Activated naive CD4-positive, alpha-beta T cell treated with anti-CD3 and anti-CD28 coated beads for 36 hours (primary cell): ENCODE measurements at regions not wholly inside any gene's neighbourhood (a gene's known extent, or its start where the extent isn't known, plus 50 kb on each side); places are given as distances from the start of the nearest gene placed in this dataset.

Experiments used
- CTCF ChIA-PET: fragments of 350-600 bp; sonication (Branson Sonifier 250); formaldehyde crosslinking; loops from one replicate; lab custom pipeline; 2021; ENCODE audit warnings: antibody characterized with exemption; lab: Charles Lee
- DNase-seq: peaks from one replicate; pipeline ENCODE4 v3.0.0-alpha.2; 2020
- H3K27ac Mint-ChIP-seq: one replicate; pipeline ENCODE4 v1.8.0; 2021; ENCODE audit warnings: mild to moderate bottlenecking, mixed read lengths
- H3K27me3 Mint-ChIP-seq: one replicate; pipeline ENCODE4 v1.8.0; 2021; ENCODE audit warnings: low read depth, mixed read lengths
- H3K36me3 Mint-ChIP-seq: one replicate; pipeline ENCODE4 v1.8.0; 2021; ENCODE audit warnings: low read depth, mixed read lengths
- H3K4me1 Mint-ChIP-seq: one replicate; pipeline ENCODE4 v1.8.0; 2021; ENCODE audit warnings: low read depth, mixed read lengths
- H3K4me3 Mint-ChIP-seq: one replicate; pipeline ENCODE4 v1.8.0; 2021; ENCODE audit warnings: mild to moderate bottlenecking, moderate library complexity, mixed read lengths
- H3K9me3 Mint-ChIP-seq: one replicate; pipeline ENCODE4 v1.8.0; 2021; ENCODE audit warnings: mixed read lengths
- intact Hi-C: fragments of 100-400 bp; cut with micrococcal nuclease; formaldehyde crosslinking; loops from one replicate; pipeline ENCODE4 v1.15.1; 2023

DNA sequence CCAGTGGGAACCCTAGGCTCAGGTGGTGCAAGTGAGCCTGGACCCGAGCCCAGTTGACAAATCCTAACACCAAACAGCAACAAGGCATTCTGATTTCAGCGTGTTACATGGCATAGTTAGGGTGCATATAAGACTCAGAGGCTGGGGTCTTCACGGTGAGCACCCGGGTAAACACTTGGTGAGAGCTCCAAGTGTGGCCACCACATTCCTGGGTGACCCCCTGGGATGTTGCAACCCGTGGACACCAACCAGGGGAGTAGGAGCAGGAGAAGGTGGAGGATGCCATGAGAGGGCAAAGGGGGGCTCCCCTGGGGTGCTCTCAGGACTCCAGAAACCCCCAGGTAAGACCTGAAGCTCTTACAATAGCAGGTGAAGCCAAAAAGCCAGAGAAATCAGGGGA lies 69.9 kb upstream of the CDH5 start:
- H3K27me3 Mint-ChIP-seq, result peaks cover 6% of the 10 kb centered on the region
- no peak overlapping the region for H3K27ac Mint-ChIP-seq
- H3K4me1 Mint-ChIP-seq, result peaks cover 8% of the 10 kb centered on the region
- H3K4me3 Mint-ChIP-seq, result no peak overlapping the region
- H3K9me3 Mint-ChIP-seq, result no peaks in the 10 kb centered on the region
- CTCF ChIA-PET, result no interaction called here
- intact Hi-C loops, result no loop called here
- no peak for DNase-seq
- no peaks in the 10 kb centered on the region for H3K36me3 Mint-ChIP-seq

DNA sequence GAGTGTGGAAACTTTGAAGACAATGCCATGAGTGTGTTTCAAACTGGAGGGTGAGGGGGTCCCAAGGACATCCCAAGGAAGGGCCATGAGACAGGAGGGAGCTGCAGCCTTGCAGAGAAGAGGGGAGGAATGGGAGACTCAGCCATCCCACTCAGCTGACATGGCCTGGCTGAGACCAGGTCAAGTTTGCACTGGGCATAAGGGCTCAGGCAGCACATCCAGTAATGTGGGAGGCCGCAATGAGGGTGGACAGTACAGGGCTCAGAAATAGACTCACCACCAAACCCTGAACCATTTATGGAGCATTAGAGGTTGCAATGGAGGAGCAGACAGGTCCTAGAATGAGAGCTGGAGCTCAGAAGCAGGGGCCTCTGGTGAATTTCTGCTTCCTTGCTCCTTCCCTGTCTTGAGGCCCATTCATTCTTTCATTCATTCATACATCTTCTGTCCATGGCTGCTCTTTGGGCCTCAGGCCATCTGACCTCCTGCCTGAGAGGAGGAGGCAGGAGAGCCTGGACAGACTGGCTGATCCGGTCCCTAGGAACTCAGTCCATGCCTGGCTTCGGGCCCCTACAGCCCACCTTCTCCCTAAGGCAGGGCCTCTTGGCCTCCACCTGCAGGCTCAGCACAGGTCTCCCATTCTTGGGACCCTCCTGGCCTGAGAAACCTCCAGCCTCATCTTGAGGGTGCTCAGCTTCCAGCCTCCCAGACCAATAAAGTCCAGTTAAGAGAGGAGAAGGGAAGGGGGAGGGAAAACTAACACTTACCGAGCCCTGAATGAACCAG lies 70.5 kb upstream of the CDH5 start:
- H3K9me3 Mint-ChIP-seq, result no peaks in the 10 kb centered on the region
- CTCF ChIA-PET, result no interaction called here
- peaks cover 6% of the 10 kb centered on the region for H3K27me3 Mint-ChIP-seq
- peaks cover 8% of the 10 kb centered on the region for H3K4me1 Mint-ChIP-seq
- no peak overlapping the region for H3K27ac Mint-ChIP-seq
- H3K36me3 Mint-ChIP-seq, result no peaks in the 10 kb centered on the region
- no peak overlapping the region for H3K4me3 Mint-ChIP-seq
- intact Hi-C loops, result no loop called here
- no peak for DNase-seq

DNA sequence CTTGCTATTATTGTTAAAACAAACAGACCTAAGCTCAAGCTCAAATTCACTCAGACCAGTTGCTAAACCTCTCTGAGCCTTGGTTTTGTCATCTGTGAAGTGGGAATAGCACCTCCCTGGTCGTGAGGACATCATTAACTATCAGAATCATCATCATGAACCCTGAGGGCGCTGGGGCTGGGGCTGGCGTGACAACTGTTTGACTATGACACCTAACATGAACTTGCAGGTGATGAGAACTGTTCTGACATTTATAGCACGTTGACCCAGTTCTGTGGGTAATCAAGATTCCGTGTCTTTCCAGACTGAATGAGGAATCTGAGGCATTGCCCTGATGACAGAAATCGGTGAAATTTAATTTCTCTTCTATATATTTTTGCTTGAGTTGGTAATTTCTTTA lies 71.3 kb upstream of the CDH5 start:
- Mint-ChIP-seq H3K9me3 (no peaks in the 10 kb centered on the region), H3K36me3 (no peaks in the 10 kb centered on the region), H3K4me3 (no peak overlapping the region), H3K27me3 (peaks cover 6% of the 10 kb centered on the region), H3K4me1 (peaks cover 8% of the 10 kb centered on the region), H3K27ac (no peak overlapping the region)
- intact Hi-C loops, result no loop called here
- CTCF ChIA-PET, result interaction anchor here (1.1 kb wide), 1 partner anchor 47 kb away, joined by 4 read pairs; no protein-coding TSS in a partner anchor
- no peak for DNase-seq

DNA sequence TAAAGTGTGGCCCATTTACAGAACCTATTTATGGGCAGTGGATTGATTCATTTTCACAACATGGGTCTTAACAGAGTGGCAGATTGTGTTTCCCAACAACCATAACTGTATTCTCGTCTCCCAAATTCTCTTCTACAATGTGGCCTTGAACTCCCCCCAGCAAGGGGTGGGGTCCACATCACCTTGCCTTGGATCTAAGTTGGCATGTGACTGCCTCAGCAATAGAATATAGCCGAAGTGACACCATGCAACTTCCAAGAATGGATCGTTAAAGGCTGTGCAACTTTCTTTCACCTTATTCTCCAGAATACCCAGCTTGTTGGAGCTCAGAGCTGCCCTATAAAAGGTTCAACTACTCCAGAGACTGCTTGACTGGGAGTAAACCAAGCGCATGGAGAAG lies 72.0 kb upstream of the CDH5 start:
- Mint-ChIP-seq H3K4me3 (no peak overlapping the region), H3K27me3 (peaks cover 6% of the 10 kb centered on the region), H3K27ac (no peak overlapping the region), H3K4me1 (peaks cover 6% of the 10 kb centered on the region), H3K36me3 (no peaks in the 10 kb centered on the region), H3K9me3 (no peaks in the 10 kb centered on the region)
- CTCF ChIA-PET, result interaction anchor here (0.6 to 1.1 kb wide), 2 partner anchors 47 to 48 kb away, joined by 3 to 4 read pairs; no protein-coding TSS in a partner anchor
- no peak for DNase-seq
- intact Hi-C loops, result no loop called here

DNA sequence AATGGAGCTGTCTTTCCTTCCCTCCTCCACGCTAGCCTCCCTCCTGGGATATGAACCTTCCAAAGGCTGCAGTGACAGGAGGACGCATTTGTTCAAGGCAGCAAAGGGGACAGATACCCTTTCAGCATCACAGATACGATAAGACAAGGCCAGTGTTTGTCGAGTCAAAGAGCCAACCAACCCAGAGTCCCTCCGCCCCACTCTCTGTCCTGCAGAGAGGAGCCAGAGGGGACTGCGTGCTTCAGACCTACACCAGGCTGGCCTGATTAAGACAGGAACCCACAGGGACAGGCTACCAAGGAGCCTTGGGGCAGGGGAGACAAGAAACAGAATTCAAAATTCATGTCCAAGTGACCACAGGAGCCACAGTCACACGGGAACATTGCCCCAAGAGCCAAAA lies 72.6 kb upstream of the CDH5 start:
- DNase-seq, result no peak
- Mint-ChIP-seq H3K36me3 (no peaks in the 10 kb centered on the region), H3K4me3 (no peak overlapping the region), H3K4me1 (peaks cover under 1% of the 10 kb centered on the region), H3K27ac (no peak overlapping the region), H3K27me3 (peaks cover 6% of the 10 kb centered on the region), H3K9me3 (no peaks in the 10 kb centered on the region)
- intact Hi-C loops, result no loop called here
- CTCF ChIA-PET, result no interaction called here

- Mint-ChIP-seq H3K9me3 (no peaks in the 10 kb centered on the region), H3K27me3 (peaks cover 6% of the 10 kb centered on the region), H3K4me3 (no peak overlapping the region), H3K4me1 (no peaks in the 10 kb centered on the region), H3K36me3 (no peaks in the 10 kb centered on the region), H3K27ac (no peak overlapping the region)
- intact Hi-C loops, result no loop called here
- no peak for DNase-seq
- CTCF ChIA-PET, result no interaction called here
Measured at GRCh38 chr16:66293207-66293735, 73.2 kb upstream of the CDH5 start.

DNA sequence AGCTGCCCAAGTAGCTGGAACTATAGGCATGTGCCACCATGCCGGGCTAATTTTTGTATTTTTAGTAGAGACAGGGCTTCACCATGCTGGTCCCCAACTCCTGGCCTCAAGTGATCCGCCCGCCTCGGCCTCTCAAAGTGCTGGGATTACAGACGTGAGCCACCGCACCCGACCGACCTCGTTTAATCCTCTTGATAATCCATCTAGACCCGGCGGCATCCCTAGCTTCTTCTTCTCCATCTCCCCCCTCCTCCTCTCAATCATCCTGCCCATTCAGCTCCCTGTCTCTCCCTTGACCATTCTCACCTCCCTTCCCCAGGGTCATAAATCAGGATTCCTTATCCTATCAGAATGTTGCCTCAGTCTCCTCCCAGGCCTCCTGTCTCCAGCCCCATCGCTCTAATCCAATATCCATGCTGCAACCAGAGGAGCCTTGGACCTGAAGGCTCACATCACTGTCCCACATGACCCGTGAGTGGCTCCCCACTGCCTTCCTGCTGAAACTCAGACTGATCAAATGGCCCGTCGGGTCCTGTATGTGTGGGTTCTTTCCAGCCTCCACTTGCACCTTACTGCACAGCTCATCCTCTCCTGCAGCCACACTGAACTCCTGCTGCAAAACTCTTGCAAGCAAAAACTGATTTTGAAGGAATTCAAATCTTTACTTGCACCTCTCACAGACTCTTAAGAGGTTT lies 74.1 kb upstream of the CDH5 start:
- Mint-ChIP-seq H3K36me3 (no peaks in the 10 kb centered on the region), H3K4me1 (no peaks in the 10 kb centered on the region), H3K4me3 (no peak overlapping the region), H3K27me3 (peaks cover 6% of the 10 kb centered on the region), H3K27ac (no peak overlapping the region), H3K9me3 (no peaks in the 10 kb centered on the region)
- no peak for DNase-seq
- CTCF ChIA-PET, result no interaction called here
- intact Hi-C loops, result no loop called here

DNA sequence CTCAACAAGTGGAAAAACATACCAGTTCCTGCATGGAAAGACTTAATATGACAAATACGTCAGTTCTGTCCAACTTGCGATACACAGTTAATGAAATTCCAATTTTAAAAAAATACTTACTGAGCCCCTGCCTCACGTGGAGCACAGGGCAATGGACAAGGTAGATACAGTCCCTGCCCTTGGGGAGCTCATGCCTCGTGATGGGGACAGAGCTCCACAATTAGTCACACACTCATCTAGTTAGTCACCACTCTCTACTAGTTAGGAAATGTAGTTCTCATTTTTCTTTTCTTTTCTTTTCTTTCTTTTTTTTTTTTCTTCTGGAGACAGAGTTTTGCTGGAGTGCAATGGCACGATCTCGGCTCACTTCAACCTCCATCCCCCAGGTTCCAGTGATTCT lies 74.7 kb upstream of the CDH5 start:
- no peaks in the 10 kb centered on the region for H3K4me1 Mint-ChIP-seq
- no peaks in the 10 kb centered on the region for H3K36me3 Mint-ChIP-seq
- H3K27ac Mint-ChIP-seq, result no peak overlapping the region
- H3K9me3 Mint-ChIP-seq, result no peaks in the 10 kb centered on the region
- peaks cover 6% of the 10 kb centered on the region for H3K27me3 Mint-ChIP-seq
- no peak for DNase-seq
- no peak overlapping the region for H3K4me3 Mint-ChIP-seq
- intact Hi-C loops, result no loop called here
- CTCF ChIA-PET, result no interaction called here

DNA sequence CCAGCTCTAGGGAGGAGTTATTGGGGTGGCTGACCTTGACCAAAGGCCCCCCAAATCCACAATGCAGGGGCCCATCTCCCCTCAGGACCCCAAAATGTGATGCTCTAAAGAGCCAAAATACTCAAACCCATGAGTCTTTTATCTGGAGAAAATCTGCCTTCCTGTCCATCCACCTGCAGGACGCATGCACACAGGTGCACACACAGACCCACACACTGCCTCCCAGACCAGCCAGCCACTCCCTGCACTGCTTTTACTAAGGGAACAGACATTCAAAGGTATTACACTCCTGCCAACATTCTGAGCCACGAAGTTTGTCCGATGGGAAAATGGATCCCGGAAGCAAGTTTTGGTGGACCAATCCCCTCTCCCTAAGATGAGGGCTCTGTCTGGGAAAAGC lies 76.1 kb upstream of the CDH5 start:
- no peak for DNase-seq
- CTCF ChIA-PET, result no interaction called here
- no peaks in the 10 kb centered on the region for H3K36me3 Mint-ChIP-seq
- H3K9me3 Mint-ChIP-seq, result no peaks in the 10 kb centered on the region
- intact Hi-C loops, result no loop called here
- no peaks in the 10 kb centered on the region for H3K4me1 Mint-ChIP-seq
- H3K4me3 Mint-ChIP-seq, result no peak overlapping the region
- H3K27me3 Mint-ChIP-seq, result peaks cover 6% of the 10 kb centered on the region
- no peak overlapping the region for H3K27ac Mint-ChIP-seq

GRCh38 chr16:66289986-66290385 lies 76.5 kb upstream of the CDH5 start:
- H3K27me3 Mint-ChIP-seq, result peaks cover 6% of the 10 kb centered on the region
- no peak overlapping the region for H3K4me3 Mint-ChIP-seq
- H3K36me3 Mint-ChIP-seq, result no peaks in the 10 kb centered on the region
- CTCF ChIA-PET, result no interaction called here
- H3K4me1 Mint-ChIP-seq, result no peaks in the 10 kb centered on the region
- H3K27ac Mint-ChIP-seq, result no peak overlapping the region
- intact Hi-C loops, result no loop called here
- DNase-seq, result no peak
- no peaks in the 10 kb centered on the region for H3K9me3 Mint-ChIP-seq

GRCh38 chr16:66289051-66289680 lies 77.3 kb upstream of the CDH5 start:
- CTCF ChIA-PET, result no interaction called here
- Mint-ChIP-seq H3K27me3 (peaks cover 6% of the 10 kb centered on the region), H3K4me3 (no peak overlapping the region), H3K27ac (no peak overlapping the region), H3K36me3 (no peaks in the 10 kb centered on the region), H3K9me3 (no peaks in the 10 kb centered on the region), H3K4me1 (no peaks in the 10 kb centered on the region)
- intact Hi-C loops, result no loop called here
- DNase-seq, result no peak

- intact Hi-C loops, result no loop called here
- H3K4me3 Mint-ChIP-seq, result no peak overlapping the region
- H3K9me3 Mint-ChIP-seq, result no peaks in the 10 kb centered on the region
- H3K36me3 Mint-ChIP-seq, result no peaks in the 10 kb centered on the region
- no peaks in the 10 kb centered on the region for H3K4me1 Mint-ChIP-seq
- H3K27ac Mint-ChIP-seq, result no peak overlapping the region
- no peak for DNase-seq
- CTCF ChIA-PET, result no interaction called here
- peaks cover 5% of the 10 kb centered on the region for H3K27me3 Mint-ChIP-seq
Measured at GRCh38 chr16:66287926-66288325, 78.6 kb upstream of the CDH5 start.
